ENCODE measurements at regions not wholly inside any gene's neighbourhood (a gene's known extent, or its start where the extent isn't known, plus 50 kb on each side); places are given as distances from the start of the nearest gene placed in this dataset.

DNA sequence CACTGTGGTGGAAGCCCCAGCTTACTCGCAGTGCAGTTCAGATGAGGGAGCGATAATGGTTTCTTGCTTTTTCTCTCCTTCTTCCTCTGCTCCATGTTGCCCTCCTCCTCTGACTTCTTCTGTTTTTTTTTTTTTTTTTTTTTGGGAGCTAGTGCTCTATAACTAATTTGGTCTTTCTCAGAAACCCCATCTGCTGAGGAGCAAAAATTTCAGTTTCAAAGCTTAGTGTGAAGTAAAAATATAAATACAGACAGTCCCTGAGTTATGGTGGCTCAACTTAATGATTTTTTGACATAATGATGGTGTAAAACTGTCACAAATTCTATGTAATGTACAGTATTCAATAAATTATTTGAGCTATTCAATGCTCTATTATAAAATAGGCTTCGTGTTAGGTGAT lies 120.7 kb downstream of the TBX19 start:
- Histone ChIP-seq H3K27ac (ENCODE audit: low read depth, low read length) (no peak overlapping the region), H3K9ac (replicated peaks in 1 of 4; ENCODE audit: extremely low read depth in 1 of 4, low read depth in 3 of 4, low read length in 3 of 4) (no peak overlapping the region)
- POLR2A ChIA-PET (ENCODE audit: partially characterized antibody) = interaction anchor here (4.1 kb wide), 1 partner anchor 13 kb away, joined by 15 read pairs; no protein-coding TSS in a partner anchor

More for the DNA sequence above, 120.7 kb downstream of the TBX19 start:
- WGBS, 2 experiments (ENCODE audit: extremely low coverage in 1 of 2, insufficient coverage in 1 of 2, insufficient read length in 1 of 2, insufficient replicate concordance in 2 of 2, low coverage in 1 of 2, low lambda C conversion rate in 2 of 2, missing lambda C conversion rate in 1 of 2) = 89% methylated on average over 2 of the region's 3 CpGs; no CpG with 5 or more reads in 1 of the 2 experiments
- H2BK12ac ChIP-seq (ENCODE audit: low read depth, low read length) = no peak overlapping the region
- no peak for DNase-seq (ENCODE audit: low read depth in 1 of 2, low spot score in 2 of 2)
- CTCF ChIA-PET (ENCODE audit: partially characterized antibody) = interaction anchor here (1.1 to 1.2 kb wide), 2 partner anchors 12 to 21 kb away, joined by 4 read pairs; no protein-coding TSS in a partner anchor
- H4K5ac ChIP-seq (ENCODE audit: insufficient read length, low read depth, low read length) = no peak overlapping the region
- no peak for FAIRE-seq
- no peak overlapping the region for H2BK20ac ChIP-seq (ENCODE audit: low read length)
- no peaks in the 10 kb centered on the region for H4K20me1 ChIP-seq (replicated peaks in 1 of 2; ENCODE audit: control insufficient read depth in 1 of 2, insufficient read depth in 2 of 2, low read length in 2 of 2)
- H2AFZ ChIP-seq (ENCODE audit: low read length) = no peak overlapping the region
- no peak overlapping the region for H3K23ac ChIP-seq (ENCODE audit: insufficient read length)
- H2BK15ac ChIP-seq (ENCODE audit: low read length) = no peak overlapping the region
- no peak overlapping the region for H3K14ac ChIP-seq (ENCODE audit: insufficient read length)
- H3K9me3 ChIP-seq (ENCODE audit: insufficient read depth in 2 of 2, low read depth in 1 of 2, low read length in 1 of 2) = no peaks in the 10 kb centered on the region
- H3K79me1 ChIP-seq (ENCODE audit: low read depth, low read length) = no peaks in the 10 kb centered on the region
- H2AK5ac ChIP-seq (ENCODE audit: low read depth, low read length) = no peak overlapping the region
- no peak overlapping the region for H2BK120ac ChIP-seq (replicated peaks; ENCODE audit: low read depth, low read length)
- H3K36me3 ChIP-seq (ENCODE audit: control insufficient read depth in 2 of 4, insufficient read depth in 4 of 4, low read length in 3 of 4) = no peaks in the 10 kb centered on the region
- no peaks in the 10 kb centered on the region for H3K27me3 ChIP-seq (replicated peaks in 1 of 4; ENCODE audit: control insufficient read depth in 3 of 4, extremely low read depth in 1 of 4, insufficient read depth in 3 of 4, low read length in 3 of 4)
- TF ChIP-seq HDAC2 (IDR thresholded peaks at IDR 0.05; ENCODE audit: borderline replicate concordance in 1 of 2, low read depth in 2 of 2, low read length in 2 of 2) = no peak
- no peak for TF ChIP-seq SAP30 (IDR thresholded peaks at IDR 0.05; ENCODE audit: insufficient read depth, insufficient replicate concordance, low read length)
- TF ChIP-seq NRF1 (IDR thresholded peaks at IDR 0.05; ENCODE audit: low read depth, low read length) = no peak
- H3K18ac ChIP-seq (ENCODE audit: extremely low read depth, low read length) = no peak overlapping the region
- H4K8ac ChIP-seq (ENCODE audit: extremely low read depth, insufficient read depth, low read length) = no peak overlapping the region
- no peak overlapping the region for H3K4ac ChIP-seq (replicated peaks; ENCODE audit: insufficient read length, low read depth, low read length)
- no peak overlapping the region for H3K4me2 ChIP-seq (ENCODE audit: insufficient read depth in 1 of 2, low read depth in 2 of 2, low read length in 2 of 2)
- no peaks in the 10 kb centered on the region for H3K79me2 ChIP-seq (ENCODE audit: control insufficient read depth in 1 of 2, insufficient read depth in 2 of 2, low read length in 2 of 2)
- no peak overlapping the region for H2BK5ac ChIP-seq (ENCODE audit: low read depth, low read length)
- no peaks in the 10 kb centered on the region for H3K23me2 ChIP-seq (ENCODE audit: low read depth, low read length)
- no peak overlapping the region for H3K56ac ChIP-seq (replicated peaks; ENCODE audit: insufficient read length, low read depth, low read length)
- peaks cover 0 to 6% (median 2%) of the 10 kb centered on the region in 4 experiments; a peak in 3 of 7 replicates for H3K4me1 ChIP-seq (replicated peaks in 1 of 4; ENCODE audit: control insufficient read depth in 3 of 4, insufficient read depth in 4 of 4, low read length in 3 of 4)
- no peak overlapping the region for H3K4me3 ChIP-seq (ENCODE audit: extremely low read depth in 1 of 4, insufficient read depth in 2 of 4, low read depth in 3 of 4, low read length in 4 of 4)
- no peak overlapping the region for H4K91ac ChIP-seq (replicated peaks; ENCODE audit: insufficient read length, low read length)

Data from H1 (cell line).